Neural cell (in vitro differentiated cells): ENCODE measurements at regions not wholly inside any gene's neighbourhood (a gene's known extent, or its start where the extent isn't known, plus 50 kb on each side); places are given as distances from the start of the nearest gene placed in this dataset.

ENCODE experiments used
- EZH2 ChIP-seq: fragments of 200-600, 300-800 bp; shearing (Covaris generic), sonication (generic); IDR thresholded peaks from 2 replicates; pipeline ENCODE4 v1.6.1; 2014; ENCODE audit warnings: antibody characterized with exemption, low read length, borderline replicate concordance, mild to moderate bottlenecking; ENCODE audit not compliant: insufficient read depth, poor library complexity, severe bottlenecking
- POLR2AphosphoS5 ChIP-seq: IDR thresholded peaks from 2 replicates; pipeline ENCODE4 v1.6.1; 2012
- SMC3 ChIP-seq: fragments of 450-650 bp; conservative IDR thresholded peaks from 2 replicates; pipeline ENCODE4 v1.6.1; 2014; ENCODE audit warnings: antibody characterized with exemption, mild to moderate bottlenecking, moderate library complexity; ENCODE audit not compliant: poor library complexity
- TF ChIP-seq, protein P1 (sequence below): fragments of 450-650 bp; IDR thresholded peaks from 2 replicates; pipeline ENCODE4 v1.5.1; 2014; ENCODE audit warnings: antibody characterized with exemption, mild to moderate bottlenecking, moderate library complexity; ENCODE audit not compliant: poor library complexity, severe bottlenecking

DNA sequence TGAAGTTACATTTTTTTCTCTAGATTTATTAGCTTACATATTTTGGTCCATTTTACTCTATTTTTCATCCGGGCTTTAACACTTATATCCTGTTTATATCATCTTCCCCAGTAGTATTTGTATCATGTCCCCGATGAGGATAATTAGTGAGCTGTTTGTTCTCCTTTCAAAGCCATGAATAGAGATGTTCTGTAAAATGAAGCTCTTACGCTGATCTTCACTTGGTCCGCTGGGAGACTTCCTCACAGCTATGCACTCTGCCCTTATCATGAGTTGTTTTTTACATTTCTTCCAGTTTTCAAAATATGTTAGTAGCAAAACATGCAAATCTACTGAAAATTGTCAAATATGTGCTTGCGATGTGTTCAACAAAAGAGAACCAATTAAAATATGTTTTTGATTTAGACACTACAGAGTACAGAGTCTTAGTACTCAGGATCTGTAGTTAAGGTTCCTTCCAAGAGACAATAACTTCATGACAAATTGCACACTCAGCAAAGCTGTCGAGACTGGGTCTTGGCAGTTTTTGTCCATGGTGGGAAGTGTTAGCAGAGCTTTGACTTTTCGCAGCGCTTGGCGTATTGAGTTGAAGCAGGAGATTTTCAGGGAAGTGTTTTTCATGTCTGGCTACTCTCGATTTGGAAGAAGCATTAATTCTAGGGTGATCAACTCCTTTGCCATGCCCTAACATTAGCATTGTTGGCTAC lies 292.0 kb upstream of the ADAMTS5 start:
- no peak for TF ChIP-seq EZH2
- TF ChIP-seq SMC3 = no peak
- TF ChIP-seq, protein P1, sequence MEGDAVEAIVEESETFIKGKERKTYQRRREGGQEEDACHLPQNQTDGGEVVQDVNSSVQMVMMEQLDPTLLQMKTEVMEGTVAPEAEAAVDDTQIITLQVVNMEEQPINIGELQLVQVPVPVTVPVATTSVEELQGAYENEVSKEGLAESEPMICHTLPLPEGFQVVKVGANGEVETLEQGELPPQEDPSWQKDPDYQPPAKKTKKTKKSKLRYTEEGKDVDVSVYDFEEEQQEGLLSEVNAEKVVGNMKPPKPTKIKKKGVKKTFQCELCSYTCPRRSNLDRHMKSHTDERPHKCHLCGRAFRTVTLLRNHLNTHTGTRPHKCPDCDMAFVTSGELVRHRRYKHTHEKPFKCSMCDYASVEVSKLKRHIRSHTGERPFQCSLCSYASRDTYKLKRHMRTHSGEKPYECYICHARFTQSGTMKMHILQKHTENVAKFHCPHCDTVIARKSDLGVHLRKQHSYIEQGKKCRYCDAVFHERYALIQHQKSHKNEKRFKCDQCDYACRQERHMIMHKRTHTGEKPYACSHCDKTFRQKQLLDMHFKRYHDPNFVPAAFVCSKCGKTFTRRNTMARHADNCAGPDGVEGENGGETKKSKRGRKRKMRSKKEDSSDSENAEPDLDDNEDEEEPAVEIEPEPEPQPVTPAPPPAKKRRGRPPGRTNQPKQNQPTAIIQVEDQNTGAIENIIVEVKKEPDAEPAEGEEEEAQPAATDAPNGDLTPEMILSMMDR = no peak
- no peak for TF ChIP-seq POLR2AphosphoS5
